DMS114 treated with DMSO at 0.1 percent for 48 hours (cell line): ENCODE measurements at regions not wholly inside any gene's neighbourhood (a gene's known extent, or its start where the extent isn't known, plus 50 kb on each side); places are given as distances from the start of the nearest gene placed in this dataset.
"Not testable (repeated sequence)": the region's sequence is repeated elsewhere in the genome, so short reads cannot be mapped to it uniquely, and the experiment has no call there.

Source experiments
- DNase-seq: peaks from one replicate; lab custom pipeline; 2025; ENCODE audit not compliant: unreplicated experiment; lab: John Stamatoyannopoulos, UW

- no peak for DNase-seq
Observed at GRCh38 chr2:160721089-160722040, 227.8 kb upstream of the RBMS1 start.

- no peak for DNase-seq
Observed at GRCh38 chr2:160726046-160726445, 232.4 kb upstream of the RBMS1 start.

- no peak for DNase-seq
Observed at GRCh38 chr2:160730296-160730995, 236.8 kb upstream of the RBMS1 start.

- DNase-seq, result no peak
Observed at GRCh38 chr2:160731415-160731814, 237.8 kb upstream of the RBMS1 start.

GRCh38 chr2:160731856-160732255 lies 238.2 kb upstream of the RBMS1 start:
- no peak for DNase-seq

GRCh38 chr2:160735696-160736095 lies 242.1 kb upstream of the RBMS1 start:
- DNase-seq, result no peak

GRCh38 chr2:160736148-160737028 lies 242.8 kb upstream of the RBMS1 start:
- no peak for DNase-seq

- DNase-seq, result no peak
Observed at GRCh38 chr2:160737247-160737646, 243.6 kb upstream of the RBMS1 start.

GRCh38 chr2:160741271-160741670 lies 247.7 kb upstream of the RBMS1 start:
- no peak for DNase-seq

GRCh38 chr2:160741815-160742214 lies 248.2 kb upstream of the RBMS1 start:
- DNase-seq, result no peak

GRCh38 chr2:160742667-160743066 lies 249.1 kb upstream of the RBMS1 start:
- no peak for DNase-seq

GRCh38 chr2:160747501-160748170 lies 254.0 kb upstream of the RBMS1 start:
- no peak for DNase-seq

GRCh38 chr2:160751021-160751420 lies 257.4 kb upstream of the RBMS1 start:
- DNase-seq, result no peak

- DNase-seq, result no peak
Observed at GRCh38 chr2:160752475-160753330, 259.1 kb upstream of the RBMS1 start.

- DNase-seq, result no peak
Observed at GRCh38 chr2:160753331-160753654, 259.7 kb upstream of the RBMS1 start.

GRCh38 chr2:160753960-160754359 lies 260.4 kb upstream of the RBMS1 start:
- DNase-seq, result no peak

- no peak for DNase-seq
Observed at GRCh38 chr2:160756481-160756880, 262.9 kb upstream of the RBMS1 start.

GRCh38 chr2:160762493-160763128 lies 269.0 kb upstream of the RBMS1 start:
- DNase-seq, result not testable (repeated sequence)

- DNase-seq, result no peak
Observed at GRCh38 chr2:160783474-160783873, 289.9 kb upstream of the RBMS1 start.
